ENCODE measurements at regions not wholly inside any gene's neighbourhood (a gene's known extent, or its start where the extent isn't known, plus 50 kb on each side); places are given as distances from the start of the nearest gene placed in this dataset.
"Not testable (repeated sequence)": the region's sequence is repeated elsewhere in the genome, so short reads cannot be mapped to it uniquely, and the experiment has no call there.

GRCh38 chr15:66886686-66887273, 178.6 kb upstream of the SMAD3 start:
- H3K18ac ChIP-seq (ENCODE audit: insufficient read length, low read depth, low read length), result no peak overlapping the region
- no peak overlapping the region for H2BK20ac ChIP-seq (ENCODE audit: low read depth, low read length, poor library complexity, severe bottlenecking)
- Mint-ChIP-seq H3K27ac (no peak overlapping the region), H3K36me3 (ENCODE audit: insufficient read depth in 1 of 3, low read depth in 3 of 3) (peaks cover 5 to 15% (median 6%) of the 10 kb centered on the region in 3 experiments; a peak in 5 of 7 replicates), H3K4me3 (no peak overlapping the region), H3K27me3 (ENCODE audit: low read depth) (peaks cover 5% of the 10 kb centered on the region; the same call in 1 of the 2 replicates), H3K9me3 (peaks cover 27 to 39% of the 10 kb centered on the region in 2 experiments), H3K4me1 (peaks cover 18% of the 10 kb centered on the region in 2 experiments)
- no peak overlapping the region for H2BK12ac ChIP-seq (ENCODE audit: insufficient read length, low read depth, low read length)
- no peak overlapping the region for H3K9ac ChIP-seq (ENCODE audit: extremely low read depth, insufficient read length, low read length)
- no peak overlapping the region for H3K23ac ChIP-seq (ENCODE audit: insufficient read length, low read depth, low read length)
- no peaks in the 10 kb centered on the region for H3K79me1 ChIP-seq (ENCODE audit: insufficient read depth, low read depth, low read length, poor library complexity, severe bottlenecking)
- H4K20me1 ChIP-seq (ENCODE audit: control insufficient read depth, insufficient read depth, insufficient read length), result no peaks in the 10 kb centered on the region
- no peaks in the 10 kb centered on the region for H3K79me2 ChIP-seq (ENCODE audit: insufficient read depth, low read length)
- no peaks in the 10 kb centered on the region; the same call in 1 of the 2 replicates for H3K4me1 ChIP-seq (ENCODE audit: insufficient read depth, low read length)
- no peak for DNase-seq
- no peak overlapping the region for H2BK15ac ChIP-seq (ENCODE audit: low read depth, low read length)
- H3K14ac ChIP-seq (ENCODE audit: insufficient read depth, low read length), result no peak overlapping the region
- no peak overlapping the region for H3K4ac ChIP-seq (ENCODE audit: low read depth, low read length)
- no peak overlapping the region for H3T11ph ChIP-seq (ENCODE audit: low read length)
- H4K91ac ChIP-seq (ENCODE audit: insufficient read length, low read depth, low read length), result no peak overlapping the region
- peaks cover 7% of the 10 kb centered on the region for H3K9me3 ChIP-seq (ENCODE audit: control insufficient read depth, low read depth, low read length)
- no peak overlapping the region for H4K8ac ChIP-seq (replicated peaks; ENCODE audit: insufficient read length, low read depth, low read length)
- no peak overlapping the region for H3K4me2 ChIP-seq (ENCODE audit: insufficient read depth, insufficient read length, low read length)
- H2AK5ac ChIP-seq (ENCODE audit: insufficient read length, low read length), result no peak overlapping the region
- no peak overlapping the region for H3K27ac ChIP-seq (ENCODE audit: insufficient read length, low read depth, low read length)
- H2AFZ ChIP-seq (ENCODE audit: low read length), result no peak overlapping the region
- H2BK5ac ChIP-seq (ENCODE audit: insufficient read length, low read length), result no peak overlapping the region
- WGBS (ENCODE audit: extremely low coverage, insufficient read length, low lambda C conversion rate), result no CpG with 5 or more reads among the region's 7 CpGs
- no peaks in the 10 kb centered on the region for H3K23me2 ChIP-seq (ENCODE audit: insufficient read length, low read depth, low read length, poor library complexity, severe bottlenecking)
- H3K56ac ChIP-seq (ENCODE audit: insufficient read length, low read depth, low read length), result no peak overlapping the region
- no peak overlapping the region for H4K5ac ChIP-seq (ENCODE audit: insufficient read length, low read depth, low read length)
- H3K27me3 ChIP-seq (ENCODE audit: insufficient read depth, low read length), result no peaks in the 10 kb centered on the region
- no peak for TF ChIP-seq CTCF (conservative IDR thresholded peaks at IDR 0.05)
- H2BK120ac ChIP-seq (ENCODE audit: low read depth, low read length, poor library complexity, severe bottlenecking), result no peak overlapping the region

- not testable (repeated sequence) for H2BK15ac ChIP-seq (ENCODE audit: low read depth, low read length); H3K4ac ChIP-seq (ENCODE audit: low read depth, low read length); H3K23me2 ChIP-seq (ENCODE audit: insufficient read length, low read depth, low read length, poor library complexity, severe bottlenecking); H4K91ac ChIP-seq (ENCODE audit: insufficient read length, low read depth, low read length); H3K27me3 Mint-ChIP-seq (ENCODE audit: low read depth); H4K20me1 ChIP-seq (ENCODE audit: control insufficient read depth, insufficient read depth, insufficient read length); H3K27me3 ChIP-seq (ENCODE audit: insufficient read depth, low read length); H3K4me2 ChIP-seq (ENCODE audit: insufficient read depth, insufficient read length, low read length); H3K56ac ChIP-seq (ENCODE audit: insufficient read length, low read depth, low read length); H2BK12ac ChIP-seq (ENCODE audit: insufficient read length, low read depth, low read length); H2BK20ac ChIP-seq (ENCODE audit: low read depth, low read length, poor library complexity, severe bottlenecking); H2BK120ac ChIP-seq (ENCODE audit: low read depth, low read length, poor library complexity, severe bottlenecking); H3K9me3 ChIP-seq (ENCODE audit: control insufficient read depth, low read depth, low read length); DNase-seq; H2AFZ ChIP-seq (ENCODE audit: low read length); H3T11ph ChIP-seq (ENCODE audit: low read length); H3K79me2 ChIP-seq (ENCODE audit: insufficient read depth, low read length); H3K18ac ChIP-seq (ENCODE audit: insufficient read length, low read depth, low read length); H3K79me1 ChIP-seq (ENCODE audit: insufficient read depth, low read depth, low read length, poor library complexity, severe bottlenecking); H4K5ac ChIP-seq (ENCODE audit: insufficient read length, low read depth, low read length); H3K4me3 Mint-ChIP-seq; H3K23ac ChIP-seq (ENCODE audit: insufficient read length, low read depth, low read length); H3K14ac ChIP-seq (ENCODE audit: insufficient read depth, low read length); H2AK5ac ChIP-seq (ENCODE audit: insufficient read length, low read length); H3K27ac Mint-ChIP-seq; H4K8ac ChIP-seq (replicated peaks; ENCODE audit: insufficient read length, low read depth, low read length); H2BK5ac ChIP-seq (ENCODE audit: insufficient read length, low read length); H3K9ac ChIP-seq (ENCODE audit: extremely low read depth, insufficient read length, low read length); H3K27ac ChIP-seq (ENCODE audit: insufficient read length, low read depth, low read length); H3K4me1 Mint-ChIP-seq; H3K4me1 ChIP-seq (ENCODE audit: insufficient read depth, low read length)
- peaks cover 27 to 39% of the 10 kb centered on the region in 2 experiments for H3K9me3 Mint-ChIP-seq
- H3K36me3 Mint-ChIP-seq (ENCODE audit: insufficient read depth in 1 of 3, low read depth in 3 of 3), result peaks cover 5 to 15% (median 6%) of the 10 kb centered on the region in 3 experiments; a peak in 5 of 7 replicates
These were observed 176.1 kb upstream of the SMAD3 start for GRCh38 chr15:66889298-66889697.

Measured in H9 (cell line).